ENCODE measurements at regions not wholly inside any gene's neighbourhood (a gene's known extent, or its start where the extent isn't known, plus 50 kb on each side); places are given as distances from the start of the nearest gene placed in this dataset.

DNA sequence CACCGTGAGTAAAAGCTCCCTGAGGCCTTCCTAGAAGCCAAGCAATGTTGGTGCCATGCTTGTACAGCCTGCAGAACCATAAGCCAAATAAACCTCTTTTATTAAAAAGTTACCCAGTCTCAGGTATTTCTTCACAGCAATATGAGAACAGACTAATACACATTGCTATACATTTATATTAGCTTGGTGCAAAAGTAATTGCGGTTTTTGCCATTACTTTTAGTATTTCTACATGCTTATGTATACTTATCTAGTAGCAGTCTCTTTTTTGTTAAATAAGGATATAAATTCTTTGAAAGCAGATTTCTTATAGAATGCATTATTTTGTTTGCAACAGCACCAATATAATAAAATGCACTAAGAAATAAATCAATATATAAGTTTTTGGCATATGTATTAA is 619.6 kb downstream of the FSCB start:
- TF ChIP-seq, protein P1, sequence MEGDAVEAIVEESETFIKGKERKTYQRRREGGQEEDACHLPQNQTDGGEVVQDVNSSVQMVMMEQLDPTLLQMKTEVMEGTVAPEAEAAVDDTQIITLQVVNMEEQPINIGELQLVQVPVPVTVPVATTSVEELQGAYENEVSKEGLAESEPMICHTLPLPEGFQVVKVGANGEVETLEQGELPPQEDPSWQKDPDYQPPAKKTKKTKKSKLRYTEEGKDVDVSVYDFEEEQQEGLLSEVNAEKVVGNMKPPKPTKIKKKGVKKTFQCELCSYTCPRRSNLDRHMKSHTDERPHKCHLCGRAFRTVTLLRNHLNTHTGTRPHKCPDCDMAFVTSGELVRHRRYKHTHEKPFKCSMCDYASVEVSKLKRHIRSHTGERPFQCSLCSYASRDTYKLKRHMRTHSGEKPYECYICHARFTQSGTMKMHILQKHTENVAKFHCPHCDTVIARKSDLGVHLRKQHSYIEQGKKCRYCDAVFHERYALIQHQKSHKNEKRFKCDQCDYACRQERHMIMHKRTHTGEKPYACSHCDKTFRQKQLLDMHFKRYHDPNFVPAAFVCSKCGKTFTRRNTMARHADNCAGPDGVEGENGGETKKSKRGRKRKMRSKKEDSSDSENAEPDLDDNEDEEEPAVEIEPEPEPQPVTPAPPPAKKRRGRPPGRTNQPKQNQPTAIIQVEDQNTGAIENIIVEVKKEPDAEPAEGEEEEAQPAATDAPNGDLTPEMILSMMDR (IDR thresholded peaks at IDR 0.05), result no peak
- no peak for TF ChIP-seq POLR2A (IDR thresholded peaks at IDR 0.05)

Data from thyroid gland (tissue), 4 donors.